Nephron (organoid): ENCODE measurements at regions not wholly inside any gene's neighbourhood (a gene's known extent, or its start where the extent isn't known, plus 50 kb on each side); places are given as distances from the start of the nearest gene placed in this dataset.

Experiments used
- H3K27ac Mint-ChIP-seq, 3 experiments: 2 replicates each; pipeline ENCODE4 v1.8.0; 2020; ENCODE audit warnings: mixed read lengths in 3 of 3, mild to moderate bottlenecking in 2 of 3, moderate library complexity in 1 of 3
- H3K27me3 Mint-ChIP-seq: 2 replicates; pipeline ENCODE4 v1.8.0; 2021; ENCODE audit warnings: low read depth, mild to moderate bottlenecking, moderate library complexity, mixed read lengths
- H3K36me3 Mint-ChIP-seq: 2 replicates; pipeline ENCODE4 v1.8.0; 2020; ENCODE audit warnings: low read depth, mixed read lengths
- H3K4me1 Mint-ChIP-seq: 2 replicates; pipeline ENCODE4 v1.8.0; 2020; ENCODE audit warnings: mixed read lengths
- H3K4me3 Mint-ChIP-seq, 3 experiments: 2 replicates each; pipeline ENCODE4 v1.8.0; 2020; ENCODE audit warnings: mild to moderate bottlenecking in 3 of 3, mixed read lengths in 3 of 3, moderate library complexity in 2 of 3
- H3K9me3 Mint-ChIP-seq: 2 replicates; pipeline ENCODE4 v1.8.0; 2020; ENCODE audit warnings: mixed read lengths
- CTCF ChIP-seq, 3 experiments: fragments of 200-600 bp; sonication (generic); IDR thresholded peaks; one replicate each; pipeline ENCODE4 v1.5.0; 2021; ENCODE audit warnings: antibody characterized with exemption in 3 of 3; ENCODE audit not compliant: unreplicated experiment in 3 of 3

GRCh38 chr10:130767116-130767730 lies 544.3 kb downstream of the TCERG1L start:
- Mint-ChIP-seq H3K9me3 (peaks cover 16% of the 10 kb centered on the region), H3K36me3 (no peaks in the 10 kb centered on the region), H3K27me3 (peaks cover 29% of the 10 kb centered on the region), H3K27ac (no peak overlapping the region), H3K4me3 (no peak overlapping the region), H3K4me1 (peaks cover 8% of the 10 kb centered on the region)
- TF ChIP-seq CTCF (IDR thresholded peaks at IDR 0.05; ENCODE audit: unreplicated experiment in 3 of 3) = no peak

GRCh38 chr10:130769146-130770017 lies 542.1 kb downstream of the TCERG1L start:
- peaks cover 33% of the 10 kb centered on the region for H3K27me3 Mint-ChIP-seq
- H3K36me3 Mint-ChIP-seq = no peaks in the 10 kb centered on the region
- no peak overlapping the region for H3K27ac Mint-ChIP-seq
- H3K9me3 Mint-ChIP-seq = peaks cover 16% of the 10 kb centered on the region
- H3K4me3 Mint-ChIP-seq = no peak overlapping the region
- TF ChIP-seq CTCF (IDR thresholded peaks at IDR 0.05; ENCODE audit: unreplicated experiment in 3 of 3) = no peak
- H3K4me1 Mint-ChIP-seq = peaks cover 24% of the 10 kb centered on the region

- H3K4me1 Mint-ChIP-seq = peaks cover 27% of the 10 kb centered on the region
- peaks cover 14% of the 10 kb centered on the region for H3K9me3 Mint-ChIP-seq
- no peak overlapping the region for H3K4me3 Mint-ChIP-seq
- no peak for TF ChIP-seq CTCF (IDR thresholded peaks at IDR 0.05; ENCODE audit: unreplicated experiment in 3 of 3)
- H3K27ac Mint-ChIP-seq = no peak overlapping the region
- H3K27me3 Mint-ChIP-seq = peaks cover 36% of the 10 kb centered on the region
- H3K36me3 Mint-ChIP-seq = no peaks in the 10 kb centered on the region
These were observed 541.4 kb downstream of the TCERG1L start for GRCh38 chr10:130770018-130770630.

GRCh38 chr10:130771491-130771946 lies 540.0 kb downstream of the TCERG1L start:
- H3K9me3 Mint-ChIP-seq = peaks cover 11% of the 10 kb centered on the region
- H3K27ac Mint-ChIP-seq = no peak overlapping the region
- no peaks in the 10 kb centered on the region for H3K36me3 Mint-ChIP-seq
- H3K4me1 Mint-ChIP-seq = peaks cover 29% of the 10 kb centered on the region
- H3K27me3 Mint-ChIP-seq = peaks cover 40% of the 10 kb centered on the region
- no peak for TF ChIP-seq CTCF (IDR thresholded peaks at IDR 0.05; ENCODE audit: unreplicated experiment in 3 of 3)
- H3K4me3 Mint-ChIP-seq = no peak overlapping the region

GRCh38 chr10:130772056-130772455 lies 539.5 kb downstream of the TCERG1L start:
- H3K36me3 Mint-ChIP-seq = no peaks in the 10 kb centered on the region
- H3K27me3 Mint-ChIP-seq = peaks cover 46% of the 10 kb centered on the region
- no peak overlapping the region for H3K27ac Mint-ChIP-seq

More at GRCh38 chr10:130772056-130772455, 539.5 kb downstream of the TCERG1L start:
- peaks cover 11% of the 10 kb centered on the region for H3K9me3 Mint-ChIP-seq
- TF ChIP-seq CTCF (IDR thresholded peaks at IDR 0.05; ENCODE audit: unreplicated experiment in 3 of 3) = no peak
- H3K4me1 Mint-ChIP-seq = peaks cover 35% of the 10 kb centered on the region
- no peak overlapping the region for H3K4me3 Mint-ChIP-seq
